ENCODE measurements at regions not wholly inside any gene's neighbourhood (a gene's known extent, or its start where the extent isn't known, plus 50 kb on each side); places are given as distances from the start of the nearest gene placed in this dataset.

- TF ChIP-seq TCF12 (IDR thresholded peaks at IDR 0.05; ENCODE audit: low read depth, low read length): no peak
- TF ChIP-seq ATF3 (IDR thresholded peaks at IDR 0.05; ENCODE audit: insufficient read depth, low read depth, low read length): no peak
- TF ChIP-seq KDM4A (IDR thresholded peaks at IDR 0.05; ENCODE audit: low read depth, low read length, severe bottlenecking): no peak
- no peak for TF ChIP-seq HDAC6 (IDR thresholded peaks at IDR 0.05; ENCODE audit: low read depth, low read length)
- no peak for TF ChIP-seq ZNF274 (IDR thresholded peaks at IDR 0.05; ENCODE audit: borderline replicate concordance, extremely low read depth, low read length)
- no peak for TF ChIP-seq KDM1A (IDR thresholded peaks at IDR 0.05; ENCODE audit: borderline replicate concordance, low read length)
Observed at GRCh38 chr3:76923485-76923884, 116.4 kb upstream of the ROBO2 start (continued).

Measured in H1 (cell line).